Activated T-cell treated with anti-CD3 and anti-CD28 coated beads for 48 hours (primary cell): ENCODE measurements at regions not wholly inside any gene's neighbourhood (a gene's known extent, or its start where the extent isn't known, plus 50 kb on each side); places are given as distances from the start of the nearest gene placed in this dataset.

Experiments used
- DNase-seq: peaks from one replicate; pipeline ENCODE4 v3.0.0-alpha.2; 2020; ENCODE audit warnings: low read depth

DNA sequence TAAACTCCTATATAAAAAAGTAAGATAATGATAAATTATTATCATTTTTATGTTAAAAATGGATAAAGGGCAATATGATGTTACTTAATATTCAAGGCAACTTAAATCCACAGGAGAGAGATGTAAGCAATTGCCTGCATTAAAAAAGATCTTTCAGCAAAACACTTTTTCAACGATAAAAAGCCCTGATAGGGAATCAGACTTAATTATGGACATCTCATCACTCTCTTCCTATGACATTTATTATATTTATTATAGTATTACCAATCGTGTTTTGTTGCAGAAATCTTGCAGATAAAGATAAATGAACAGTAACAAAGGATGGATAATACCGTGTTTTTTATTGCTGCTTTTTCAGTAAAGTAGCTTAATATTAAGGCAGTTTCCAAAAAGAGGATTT is 178.5 kb downstream of the SH2D1A start:
- DNase-seq = no peak

DNA sequence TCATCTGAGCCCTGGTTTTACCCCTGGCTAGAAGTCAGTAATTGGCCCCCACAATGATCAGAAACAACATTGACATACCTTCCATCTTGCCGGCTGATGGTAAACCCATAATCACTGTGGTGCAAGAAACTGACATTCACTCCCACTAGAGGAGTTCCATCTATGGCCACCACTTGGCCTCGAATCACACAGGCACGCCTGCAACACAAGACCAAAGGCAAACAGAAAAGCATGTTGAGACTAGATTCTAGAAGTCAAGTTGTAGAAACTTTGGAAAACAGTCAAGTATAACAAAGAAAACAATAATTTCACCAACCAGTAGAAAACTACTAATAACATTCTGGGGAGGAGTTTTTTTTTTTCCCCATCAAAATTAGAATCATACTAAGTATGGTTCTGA is 183.4 kb downstream of the SH2D1A start:
- DNase-seq = no peak

DNA sequence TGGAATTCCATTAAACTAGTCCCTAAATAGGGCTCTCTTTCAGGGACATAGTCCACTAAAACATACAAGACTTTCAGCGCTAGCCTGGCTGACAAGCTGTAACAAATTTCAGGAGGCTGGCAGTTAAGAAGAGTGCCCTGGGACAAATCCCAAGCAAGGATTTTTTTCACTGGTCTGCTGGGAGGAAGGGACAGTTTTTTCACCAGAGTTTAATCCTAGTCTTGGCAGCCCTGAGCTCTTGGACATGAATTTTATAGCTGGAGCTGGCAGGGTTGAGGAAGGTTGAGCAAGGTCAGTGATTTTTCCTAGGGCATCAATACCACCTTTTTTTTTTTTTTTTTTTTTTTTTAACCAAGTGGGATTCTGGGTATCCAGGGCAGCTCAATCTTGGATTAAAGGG is 184.4 kb downstream of the SH2D1A start:
- DNase-seq = no peak

DNA sequence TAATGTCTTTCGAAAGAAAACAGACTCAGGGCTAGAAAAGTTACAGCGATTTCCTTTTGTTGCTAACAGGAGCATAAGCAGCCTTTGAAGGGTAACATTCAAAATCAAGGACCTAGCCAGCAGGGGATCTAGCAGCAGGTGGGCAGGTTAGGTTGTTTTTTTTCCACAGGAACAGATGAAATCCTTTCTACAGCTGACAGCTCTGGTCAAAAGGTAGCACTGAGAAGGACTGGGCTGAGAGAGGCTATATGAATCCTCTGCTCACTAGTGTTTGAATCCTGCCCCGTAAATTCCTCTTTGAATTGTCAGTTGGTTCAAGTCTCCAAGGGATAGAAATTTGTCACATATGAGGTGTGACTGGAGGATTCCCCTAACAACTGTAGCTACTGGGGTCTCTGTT is 188.2 kb downstream of the SH2D1A start:
- DNase-seq = no peak

DNA sequence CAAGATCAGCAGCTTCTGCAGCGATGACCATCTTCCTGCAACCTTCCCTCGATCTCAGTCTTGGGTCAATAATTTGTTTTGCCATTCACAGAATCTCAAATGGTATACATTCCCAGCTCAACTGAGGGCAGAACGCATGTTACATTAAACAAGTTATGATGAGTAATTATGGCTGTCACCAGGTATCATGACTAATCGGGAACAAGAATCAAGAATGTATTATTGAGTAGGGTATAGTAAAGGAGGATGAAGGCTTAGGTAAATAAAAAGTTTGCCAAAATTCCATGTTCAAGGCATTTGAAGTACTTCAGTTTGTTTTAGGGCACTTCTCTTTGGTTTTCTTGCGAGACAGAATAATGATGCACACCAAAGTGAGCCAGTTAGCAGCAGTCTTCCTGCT is 194.1 kb downstream of the SH2D1A start:
- no peak for DNase-seq

DNA sequence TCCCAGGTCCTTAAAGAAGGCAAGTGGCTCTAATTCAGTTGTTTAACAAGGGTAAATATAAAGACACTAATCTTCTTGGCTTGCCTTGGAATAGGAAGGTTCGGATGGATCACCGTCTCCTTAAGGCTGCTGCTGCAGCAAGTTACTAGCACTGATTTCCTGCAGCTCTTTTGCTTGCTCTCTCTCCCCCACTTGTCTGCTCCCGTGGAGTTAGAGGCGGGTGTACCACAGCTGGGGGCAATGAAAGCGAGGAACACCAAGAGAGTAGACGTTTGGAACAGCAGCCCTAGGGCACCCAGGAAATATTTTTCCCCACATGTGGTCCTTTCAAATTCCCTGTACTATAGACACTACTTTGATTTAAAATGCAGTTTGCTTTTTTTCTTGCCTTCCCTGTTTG is 202.2 kb downstream of the SH2D1A start:
- DNase-seq = no peak

DNA sequence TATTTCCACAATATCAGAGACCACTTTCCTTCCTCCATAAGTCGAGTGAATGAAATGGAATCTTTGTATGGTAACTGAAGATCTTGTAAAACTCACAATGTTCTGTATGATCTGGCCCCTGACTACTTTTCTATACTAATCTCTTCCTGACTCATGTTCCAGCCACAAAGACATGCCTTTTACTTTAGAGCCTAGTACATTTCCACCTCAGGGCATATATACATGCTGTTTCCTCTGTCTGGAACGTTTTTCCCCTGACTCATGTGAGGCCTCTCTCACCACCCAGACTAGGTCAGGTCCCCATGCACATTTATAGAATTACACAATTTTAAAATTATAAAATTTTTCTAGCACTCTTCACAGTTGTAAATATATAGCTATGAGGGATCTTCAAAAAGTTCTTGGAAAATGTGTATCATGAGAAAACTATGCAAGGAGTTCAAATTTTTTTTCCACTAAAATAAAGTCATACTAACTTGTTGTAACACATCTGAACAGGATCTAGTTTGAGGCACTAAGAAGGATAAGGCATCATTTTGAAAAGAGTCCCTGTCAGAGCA is 208.8 kb downstream of the SH2D1A start:
- no peak for DNase-seq

DNA sequence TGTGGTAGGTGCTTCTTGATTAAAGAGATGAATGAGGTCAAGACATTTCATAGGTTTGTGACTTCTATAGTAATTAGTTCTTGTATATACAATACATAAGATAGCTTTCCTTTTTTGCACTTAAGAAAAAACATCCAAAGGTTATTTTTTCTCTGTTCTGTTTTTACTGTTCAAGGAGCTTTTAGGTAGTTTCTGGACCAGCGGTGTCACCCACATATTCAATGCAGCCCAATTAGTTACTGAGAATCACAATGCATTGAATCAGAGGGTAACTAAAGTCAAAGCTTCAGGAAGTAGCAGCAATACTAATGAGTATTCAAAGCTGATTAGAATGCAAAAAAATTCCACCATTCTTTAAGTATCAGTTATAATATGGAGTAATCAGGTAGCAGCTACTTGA is 211.6 kb downstream of the SH2D1A start:
- no peak for DNase-seq

DNA sequence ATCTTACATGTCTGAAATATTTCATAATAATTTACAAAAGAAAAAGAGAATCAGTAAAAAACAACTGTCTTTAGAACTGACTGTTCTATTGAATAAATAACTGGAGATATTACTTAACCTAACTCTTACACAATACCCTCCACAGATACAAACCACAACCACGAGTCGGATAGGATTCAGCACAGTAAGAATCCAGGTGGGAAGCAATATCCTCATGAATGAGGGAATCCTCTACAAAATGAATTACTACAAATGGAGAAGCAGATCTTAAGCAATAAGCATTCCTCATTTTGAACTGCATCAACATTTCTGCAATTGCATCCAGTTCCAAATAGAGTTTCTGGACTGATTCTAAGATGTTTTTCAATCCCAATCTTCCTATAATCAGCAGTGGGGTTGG is 227.1 kb downstream of the SH2D1A start:
- no peak for DNase-seq

DNA sequence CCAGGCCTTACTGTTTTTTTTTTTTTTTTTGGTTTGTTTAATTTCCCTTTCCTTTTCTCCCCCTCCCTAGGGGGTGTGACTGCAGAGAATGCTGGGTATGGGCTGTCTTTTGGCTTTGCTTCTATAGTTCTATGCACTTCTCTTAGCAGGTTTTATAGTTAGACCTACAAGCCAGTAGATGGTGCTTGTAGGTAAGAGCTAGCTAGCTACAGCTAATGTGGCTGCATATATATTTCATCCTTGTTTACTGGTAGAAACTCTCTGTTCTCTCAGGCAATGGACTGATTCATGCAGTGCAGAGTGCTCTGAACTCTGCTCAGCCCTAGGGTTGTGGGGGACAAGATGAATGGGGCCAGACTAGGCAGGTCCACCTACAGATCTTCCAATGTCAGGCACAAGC is 246.4 kb downstream of the SH2D1A start:
- DNase-seq = no peak

DNA sequence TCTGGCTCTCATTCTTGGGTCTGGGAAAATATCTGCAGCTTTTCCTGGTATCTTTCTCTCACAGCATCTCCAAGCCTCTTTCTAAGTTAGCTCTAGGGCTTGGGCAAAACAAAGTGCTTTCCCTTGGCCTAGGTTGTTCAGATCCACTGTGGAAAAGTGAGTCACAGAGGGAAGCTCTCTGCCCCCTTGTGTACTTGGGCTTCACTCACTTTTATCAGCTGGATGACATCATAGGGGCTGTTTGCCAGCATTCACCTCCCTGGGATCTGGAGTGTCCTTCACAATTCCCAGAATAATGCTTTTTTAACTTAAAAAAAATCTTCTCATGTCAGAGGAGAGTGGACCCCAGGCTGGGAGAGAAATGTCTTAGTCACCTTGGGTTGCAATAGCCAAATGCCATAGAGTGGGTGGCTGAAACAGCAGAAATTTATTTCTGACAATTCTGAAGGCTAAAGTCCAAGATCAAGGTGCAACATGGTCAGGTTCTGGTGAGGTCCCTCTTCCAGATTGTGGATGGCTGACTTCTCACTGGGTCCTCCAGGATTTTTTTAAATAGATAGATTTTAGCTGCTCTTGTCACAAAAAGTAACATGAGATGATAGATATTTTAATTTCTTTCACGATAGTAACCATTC is 247.8 kb downstream of the SH2D1A start:
- no peak for DNase-seq

DNA sequence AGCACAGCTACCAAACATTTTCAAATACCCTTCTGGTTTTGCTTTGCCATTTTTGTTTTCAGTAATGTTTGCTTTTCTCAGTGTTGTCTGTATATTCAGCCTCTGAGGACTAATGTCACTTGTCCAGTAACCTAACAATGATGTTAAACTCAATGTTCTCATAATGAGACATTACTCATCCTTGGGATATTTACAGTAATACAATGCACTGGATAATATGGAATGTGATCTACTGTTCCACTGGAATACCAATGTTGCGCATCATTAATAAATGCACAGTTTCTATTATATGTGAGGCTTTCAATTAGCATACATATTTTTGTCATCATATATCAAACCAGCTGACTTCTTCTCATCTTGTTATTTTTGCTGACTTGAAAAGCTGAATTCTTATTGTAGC is 259.1 kb downstream of the SH2D1A start:
- DNase-seq = no peak

DNA sequence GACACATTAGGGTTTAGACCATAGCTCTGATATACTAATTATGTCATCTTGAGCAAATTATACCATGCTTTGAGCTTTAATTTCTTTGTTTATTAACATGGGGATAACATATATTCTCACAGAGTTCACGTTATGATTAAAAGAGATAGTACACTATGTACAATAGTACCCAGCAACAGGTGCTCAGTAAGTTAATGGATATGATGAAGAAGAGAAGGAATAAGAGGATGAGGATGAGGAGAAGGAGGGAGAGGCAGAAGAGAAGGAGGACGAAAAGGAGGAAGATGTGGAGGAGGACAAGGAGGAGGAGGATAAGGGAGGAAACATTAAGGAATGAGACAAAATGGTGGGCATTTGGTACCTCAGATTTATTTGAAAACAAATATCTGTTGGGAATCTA is 260.4 kb downstream of the SH2D1A start:
- no peak for DNase-seq

DNA sequence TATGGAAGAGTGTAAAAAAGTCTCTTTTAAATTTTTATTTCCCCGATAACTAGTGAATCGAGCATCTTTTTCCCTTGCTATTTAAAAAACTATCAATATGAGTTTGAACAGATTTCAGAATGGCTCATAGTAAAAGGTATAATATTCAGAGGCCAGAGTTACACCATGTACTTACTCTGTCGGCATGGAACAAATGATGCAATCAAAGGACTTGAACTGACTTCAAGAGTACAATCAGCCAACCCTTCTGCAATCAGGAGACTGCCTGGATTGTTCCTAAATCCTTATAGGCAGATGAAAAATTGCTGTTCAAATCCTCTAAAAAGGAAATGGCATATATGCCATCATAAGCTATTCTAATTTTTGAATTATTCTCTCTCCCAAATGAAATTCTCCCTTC is 273.3 kb downstream of the SH2D1A start:
- DNase-seq = no peak

DNA sequence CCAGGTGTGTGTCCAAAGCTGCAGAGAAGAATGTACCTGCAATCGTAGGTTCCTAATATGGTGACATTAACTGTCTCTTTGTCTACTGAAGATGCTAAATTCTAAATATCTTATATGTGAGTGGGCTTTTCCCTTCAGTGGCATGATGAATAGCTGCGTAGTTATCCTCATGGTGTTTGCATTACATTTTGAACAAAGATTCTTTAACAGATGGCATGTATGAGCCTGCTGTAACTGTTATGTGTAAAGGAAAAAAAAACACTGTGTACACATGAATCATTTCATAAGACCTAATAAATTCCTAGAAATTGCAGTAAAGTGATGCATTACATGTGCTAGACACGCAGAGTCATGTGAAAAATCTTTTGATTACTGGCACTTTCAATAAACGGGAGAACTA is 288.0 kb downstream of the SH2D1A start:
- DNase-seq = no peak

DNA sequence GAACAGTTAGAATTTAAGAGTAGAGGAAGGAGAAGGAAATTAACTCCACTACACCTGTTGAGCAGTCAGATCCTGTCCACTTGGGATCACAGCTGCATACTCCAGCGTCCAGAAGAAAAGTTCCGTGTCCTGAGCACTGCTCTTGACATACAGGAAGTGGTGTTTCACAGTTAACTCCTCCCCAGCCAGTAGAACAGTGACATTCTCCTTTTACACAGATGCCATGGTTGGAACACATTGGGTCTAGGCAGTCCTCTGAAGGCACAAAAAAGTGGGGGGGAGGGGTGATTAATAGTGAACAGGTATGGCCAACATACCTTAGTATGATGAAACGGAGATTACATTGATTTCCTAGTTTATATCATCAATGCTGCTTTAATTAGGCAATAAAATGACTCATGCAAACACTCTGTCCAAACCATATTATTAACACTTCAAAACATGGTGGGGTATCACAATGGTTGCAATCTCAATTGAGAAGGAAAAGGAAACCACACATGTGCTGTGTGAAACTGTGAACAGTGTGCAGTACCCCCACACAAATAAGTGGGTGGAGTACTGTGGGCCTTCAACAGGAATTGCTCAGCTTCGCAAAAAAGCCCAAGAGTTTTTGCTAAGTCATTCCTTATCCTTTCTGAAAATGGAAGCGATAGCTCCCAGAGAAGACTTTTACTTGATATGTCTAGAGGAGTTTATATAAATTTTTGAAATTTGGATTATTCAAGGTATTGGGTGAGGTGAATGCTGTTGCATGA is 295.6 kb downstream of the SH2D1A start:
- no peak for DNase-seq

DNA sequence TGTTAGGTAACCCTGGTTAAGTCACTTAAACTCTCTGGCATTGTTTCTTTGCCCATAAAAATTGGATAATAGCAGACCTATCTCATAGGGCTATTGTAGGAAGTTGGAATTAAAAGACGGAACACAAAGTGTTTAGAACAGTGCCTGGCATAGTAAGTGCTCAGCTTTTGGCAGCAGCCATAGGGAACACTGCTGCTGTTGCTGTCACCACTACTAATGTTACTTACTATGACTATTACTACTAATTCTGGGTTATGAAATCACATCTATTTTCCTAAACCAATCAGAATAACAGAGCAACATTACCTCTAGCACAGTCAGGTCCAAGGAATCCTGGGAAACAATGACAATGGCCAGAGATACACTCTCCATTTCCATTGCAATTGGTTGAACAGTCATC is 300.0 kb downstream of the SH2D1A start:
- no peak for DNase-seq

DNA sequence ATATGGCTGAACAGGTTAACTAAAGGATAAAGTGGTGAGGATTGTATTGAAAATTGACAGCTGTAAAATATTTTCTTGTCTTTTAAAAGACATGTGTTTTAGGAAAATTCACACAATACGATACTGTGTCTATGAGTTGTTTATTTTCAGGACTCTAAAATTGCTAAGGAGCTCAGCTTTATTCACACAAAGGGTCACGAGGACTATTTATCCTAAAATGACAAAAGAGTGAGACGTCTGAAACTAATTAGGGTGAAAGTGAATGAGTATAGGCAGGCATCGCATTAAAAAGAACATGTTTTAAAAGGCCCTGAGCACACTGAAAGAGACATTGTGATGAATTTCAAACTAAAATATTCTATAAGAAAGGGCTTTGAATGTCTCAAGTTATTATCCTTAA is 304.7 kb downstream of the SH2D1A start:
- no peak for DNase-seq

DNA sequence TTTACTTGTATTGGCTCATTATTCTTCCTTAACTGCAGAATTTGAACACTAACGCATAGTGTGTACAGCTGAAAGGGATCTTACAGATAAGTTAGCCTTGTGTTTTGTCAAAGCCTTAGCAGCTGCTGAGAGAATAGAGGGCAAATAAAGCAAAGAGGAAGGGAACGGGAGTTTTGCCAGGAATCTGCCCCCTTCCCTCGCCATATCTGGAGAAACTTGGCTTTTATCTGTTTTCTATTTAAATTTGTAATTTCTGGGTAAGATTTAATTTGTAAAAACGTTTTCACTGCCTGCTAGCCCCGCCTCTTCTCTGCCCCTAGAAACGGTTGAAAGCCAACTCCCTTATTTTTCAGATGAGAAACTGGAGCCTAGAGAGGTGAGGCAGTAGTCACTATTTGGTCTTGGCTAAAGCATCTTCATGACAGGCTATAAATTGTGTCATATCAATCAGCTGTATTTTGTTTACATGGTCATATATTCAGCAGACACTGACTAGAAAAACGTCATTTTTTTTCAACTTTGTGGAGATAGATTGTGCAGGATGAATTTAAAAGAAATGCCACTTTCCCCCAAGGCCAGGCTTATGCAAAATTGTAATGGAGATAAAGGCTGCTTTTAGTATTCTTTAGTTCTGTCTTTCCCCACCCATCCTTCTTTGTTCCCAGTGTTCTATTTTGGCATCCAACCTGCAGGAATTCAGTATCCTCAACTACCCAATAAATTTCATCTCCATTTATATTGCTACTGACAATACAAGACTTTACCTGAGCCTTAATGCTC is 319.4 kb downstream of the SH2D1A start:
- DNase-seq = no peak

DNA sequence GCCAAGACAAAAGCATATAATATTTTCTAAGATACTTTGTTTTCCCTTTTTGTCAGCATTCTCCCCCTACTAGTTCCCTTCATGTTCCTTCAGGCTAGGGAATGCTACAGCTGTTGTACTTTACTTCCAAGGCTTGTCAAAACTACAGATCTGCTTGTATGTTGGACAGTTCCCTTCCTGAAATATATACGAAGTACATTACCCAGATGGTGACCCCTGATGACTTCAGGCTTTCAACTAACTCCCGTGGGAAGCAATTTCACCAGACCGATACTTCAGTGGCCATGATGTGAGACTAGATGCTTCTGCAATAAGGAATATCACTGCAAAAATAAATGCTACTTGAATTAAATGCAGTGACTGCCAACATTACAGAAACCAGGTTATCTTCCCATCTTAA is 332.8 kb downstream of the SH2D1A start:
- DNase-seq = no peak

DNA sequence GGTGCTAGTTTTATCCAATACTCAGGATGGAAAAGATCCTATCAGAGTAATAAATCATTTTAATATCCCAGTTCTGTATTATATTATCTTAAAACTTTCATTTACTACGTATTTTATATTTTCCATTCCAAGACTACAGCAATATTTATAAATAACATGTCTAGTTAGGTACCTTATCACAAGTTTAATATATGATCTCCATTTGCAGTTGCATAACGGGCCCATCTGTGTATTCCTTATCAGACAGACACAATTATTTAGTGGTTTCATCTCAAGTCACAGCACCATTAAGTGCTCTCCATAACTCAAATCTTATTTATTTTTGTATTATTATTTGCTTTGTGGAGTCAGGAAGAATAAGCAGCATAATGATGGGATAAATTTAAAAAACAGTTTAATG is 333.9 kb downstream of the SH2D1A start:
- no peak for DNase-seq

DNA sequence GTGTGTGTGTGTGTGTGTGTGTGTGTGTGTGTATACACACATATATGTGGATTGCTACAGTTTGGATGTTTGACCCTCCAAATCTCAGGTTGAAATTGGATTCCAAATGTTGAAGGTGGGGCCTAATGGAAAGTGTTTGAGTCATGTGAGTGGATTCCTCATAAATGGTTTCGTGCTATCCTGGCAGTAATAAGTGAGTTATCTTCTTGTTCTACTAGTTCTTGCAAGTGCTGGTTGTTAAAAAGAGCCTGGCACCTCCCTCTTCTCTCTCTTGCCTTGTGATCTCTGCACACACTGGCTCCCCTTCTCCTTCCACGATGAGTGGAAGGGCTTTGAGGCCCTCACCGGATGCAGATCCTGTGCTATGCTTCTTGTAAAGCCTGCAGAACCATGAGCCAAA is 344.1 kb downstream of the SH2D1A start:
- DNase-seq = no peak

DNA sequence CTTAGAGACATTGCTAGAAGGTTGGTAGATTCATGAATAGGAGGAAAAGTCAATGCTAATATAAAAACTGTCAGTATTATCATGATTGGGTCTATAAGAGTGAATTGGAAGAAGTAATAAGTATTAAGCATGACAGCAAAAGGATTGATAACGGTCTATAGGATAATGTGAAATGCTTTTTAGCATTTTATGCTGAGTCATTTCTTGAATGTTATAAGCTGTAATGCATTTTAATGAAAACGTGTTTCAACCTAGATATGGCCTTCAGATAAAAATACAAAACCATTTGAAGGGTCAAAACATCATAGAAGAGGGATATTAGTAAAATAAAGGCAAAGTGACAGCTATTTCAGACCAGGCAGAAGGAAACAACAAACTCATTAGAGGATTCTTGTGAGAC is 353.5 kb downstream of the SH2D1A start:
- no peak for DNase-seq
